ENCODE measurements at regions not wholly inside any gene's neighbourhood (a gene's known extent, or its start where the extent isn't known, plus 50 kb on each side); places are given as distances from the start of the nearest gene placed in this dataset.

- Histone ChIP-seq H3K9me3 (no peaks in the 10 kb centered on the region), H3K4me3 (no peak overlapping the region), H3K9ac (ENCODE audit: low read depth in 2 of 2, low read length in 2 of 2) (no peak overlapping the region), H3K36me3 (no peaks in the 10 kb centered on the region), H3K27ac (no peak overlapping the region), H3K4me1 (no peaks in the 10 kb centered on the region), H3K27me3 (no peaks in the 10 kb centered on the region)
- no peak for TF ChIP-seq CTCF (IDR thresholded peaks at IDR 0.05)
- intact Hi-C loops (cut with DNase I) = no loop called here
- no peak for DNase-seq
These were observed 384.9 kb downstream of the KCNRG start for GRCh38 chr13:50400035-50400726.

GRCh38 chr13:50401049-50401505 is 385.8 kb downstream of the KCNRG start:
- H3K9me3 ChIP-seq = no peaks in the 10 kb centered on the region
- no peak for DNase-seq
- TF ChIP-seq CTCF (IDR thresholded peaks at IDR 0.05) = no peak
- H3K9ac ChIP-seq (ENCODE audit: low read depth in 2 of 2, low read length in 2 of 2) = no peak overlapping the region
- no peaks in the 10 kb centered on the region for H3K36me3 ChIP-seq
- H3K27me3 ChIP-seq = no peaks in the 10 kb centered on the region
- H3K27ac ChIP-seq = no peak overlapping the region
- H3K4me1 ChIP-seq = no peaks in the 10 kb centered on the region
- H3K4me3 ChIP-seq = no peak overlapping the region
- intact Hi-C loops (cut with DNase I) = no loop called here

GRCh38 chr13:50401721-50402465 is 386.6 kb downstream of the KCNRG start:
- H3K9ac ChIP-seq (ENCODE audit: low read depth in 2 of 2, low read length in 2 of 2) = no peak overlapping the region
- H3K27ac ChIP-seq = no peak overlapping the region
- no peak overlapping the region for H3K4me3 ChIP-seq
- no peak for TF ChIP-seq CTCF (IDR thresholded peaks at IDR 0.05)
- no peak for DNase-seq
- H3K9me3 ChIP-seq = no peaks in the 10 kb centered on the region
- H3K36me3 ChIP-seq = no peaks in the 10 kb centered on the region
- intact Hi-C loops (cut with DNase I) = no loop called here
- no peaks in the 10 kb centered on the region for H3K27me3 ChIP-seq
- H3K4me1 ChIP-seq = no peaks in the 10 kb centered on the region

- H3K4me3 ChIP-seq = no peak overlapping the region
- no peaks in the 10 kb centered on the region for H3K36me3 ChIP-seq
- no peak overlapping the region for H3K9ac ChIP-seq (ENCODE audit: low read depth in 2 of 2, low read length in 2 of 2)
- no peak for DNase-seq
- no peaks in the 10 kb centered on the region for H3K9me3 ChIP-seq
- H3K27ac ChIP-seq = no peak overlapping the region
- TF ChIP-seq CTCF (IDR thresholded peaks at IDR 0.05) = no peak
- no peaks in the 10 kb centered on the region for H3K27me3 ChIP-seq
- H3K4me1 ChIP-seq = no peaks in the 10 kb centered on the region
- intact Hi-C loops (cut with DNase I) = no loop called here
These were observed 388.1 kb downstream of the KCNRG start for GRCh38 chr13:50403311-50403710.

GRCh38 chr13:50404116-50404515 is 388.9 kb downstream of the KCNRG start:
- intact Hi-C loops (cut with DNase I) = no loop called here
- Histone ChIP-seq H3K4me3 (no peak overlapping the region), H3K9me3 (no peaks in the 10 kb centered on the region), H3K27ac (no peak overlapping the region), H3K27me3 (no peaks in the 10 kb centered on the region), H3K4me1 (no peaks in the 10 kb centered on the region), H3K9ac (ENCODE audit: low read depth in 2 of 2, low read length in 2 of 2) (no peak overlapping the region), H3K36me3 (no peaks in the 10 kb centered on the region)
- TF ChIP-seq CTCF (IDR thresholded peaks at IDR 0.05) = no peak
- no peak for DNase-seq

All from colonic mucosa (tissue), 4 donors.